ENCODE measurements at regions not wholly inside any gene's neighbourhood (a gene's known extent, or its start where the extent isn't known, plus 50 kb on each side); places are given as distances from the start of the nearest gene placed in this dataset.

DNA sequence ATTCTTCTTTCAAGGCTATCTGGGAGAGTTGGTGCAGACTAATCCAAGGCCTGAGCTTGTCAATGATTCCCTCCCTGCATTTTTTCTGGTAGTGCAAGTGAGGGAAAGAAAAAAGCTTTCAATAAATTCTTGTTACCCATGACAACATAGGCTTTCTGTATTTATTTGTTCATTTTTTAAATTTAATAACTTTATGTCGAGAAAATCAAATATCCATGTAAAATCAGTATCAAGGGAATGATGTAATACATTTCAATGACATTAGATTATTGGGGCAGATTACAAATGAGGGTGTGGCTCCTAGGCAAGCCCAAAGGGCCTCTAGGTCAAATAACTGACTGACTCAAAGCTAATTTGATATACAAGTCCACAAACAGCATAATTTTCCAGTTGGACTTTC lies 104.0 kb downstream of the GJA1 start:
- TF ChIP-seq ZBTB17 (tag by site-specific recombination; IDR thresholded peaks at IDR 0.05) (no peak), ZNF549 (tag by site-specific recombination; IDR thresholded peaks at IDR 0.05) (no peak)
- TF ChIP-seq, protein P1, sequence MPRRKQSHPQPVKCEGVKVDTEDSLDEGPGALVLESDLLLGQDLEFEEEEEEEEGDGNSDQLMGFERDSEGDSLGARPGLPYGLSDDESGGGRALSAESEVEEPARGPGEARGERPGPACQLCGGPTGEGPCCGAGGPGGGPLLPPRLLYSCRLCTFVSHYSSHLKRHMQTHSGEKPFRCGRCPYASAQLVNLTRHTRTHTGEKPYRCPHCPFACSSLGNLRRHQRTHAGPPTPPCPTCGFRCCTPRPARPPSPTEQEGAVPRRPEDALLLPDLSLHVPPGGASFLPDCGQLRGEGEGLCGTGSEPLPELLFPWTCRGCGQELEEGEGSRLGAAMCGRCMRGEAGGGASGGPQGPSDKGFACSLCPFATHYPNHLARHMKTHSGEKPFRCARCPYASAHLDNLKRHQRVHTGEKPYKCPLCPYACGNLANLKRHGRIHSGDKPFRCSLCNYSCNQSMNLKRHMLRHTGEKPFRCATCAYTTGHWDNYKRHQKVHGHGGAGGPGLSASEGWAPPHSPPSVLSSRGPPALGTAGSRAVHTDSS (tag by site-specific recombination; IDR thresholded peaks at IDR 0.05) = no peak
- Histone ChIP-seq H3K36me3 (ENCODE audit: control insufficient read depth in 2 of 2, insufficient read depth in 1 of 2, low read length in 2 of 2) (no peaks in the 10 kb centered on the region), H3K4me3 (ENCODE audit: low read depth, low read length) (no peak overlapping the region), H3K9me3 (ENCODE audit: control insufficient read depth, insufficient read depth, low read depth, low read length) (no peaks in the 10 kb centered on the region), H3K4me1 (ENCODE audit: control insufficient read depth, insufficient read depth, low read length) (no peaks in the 10 kb centered on the region), H3K27ac (ENCODE audit: extremely low read depth, low read depth, low read length) (no peak overlapping the region)
- POLR2A ChIA-PET = no interaction called here
- CTCF ChIA-PET = interaction anchor here (0.6 kb wide), 1 partner anchor 1515 kb away, joined by 3 read pairs; no protein-coding TSS in a partner anchor

DNA sequence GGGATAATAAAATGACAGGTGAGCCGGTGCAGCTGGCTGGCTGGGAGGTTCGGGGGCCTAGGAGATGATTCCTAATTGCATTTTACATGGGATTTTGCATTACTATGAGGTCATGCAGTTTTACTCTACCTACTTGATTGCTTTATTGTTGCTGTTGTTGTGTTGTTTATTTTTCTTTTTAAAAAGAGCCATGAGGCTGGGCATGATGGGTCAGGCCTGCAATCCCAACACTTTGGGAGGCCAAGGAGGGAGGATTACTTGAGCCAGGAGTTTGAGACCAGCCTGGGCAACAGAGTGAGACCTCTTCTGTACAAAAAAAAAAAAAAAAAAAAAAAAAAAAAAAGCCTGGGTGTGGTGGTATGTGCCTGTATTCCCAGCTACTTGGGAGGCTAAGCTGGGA lies 104.8 kb downstream of the GJA1 start:
- ChIA-PET CTCF (interaction anchor here (0.6 to 0.8 kb wide), 2 partner anchors 236 to 1514 kb away, joined by 3 to 8 read pairs; no protein-coding TSS in a partner anchor), POLR2A (no interaction called here)
- Histone ChIP-seq H3K9me3 (ENCODE audit: control insufficient read depth, insufficient read depth, low read depth, low read length) (no peaks in the 10 kb centered on the region), H3K4me3 (ENCODE audit: low read depth, low read length) (no peak overlapping the region), H3K27ac (ENCODE audit: extremely low read depth, low read depth, low read length) (no peak overlapping the region), H3K4me1 (ENCODE audit: control insufficient read depth, insufficient read depth, low read length) (no peaks in the 10 kb centered on the region; the same call in 1 of the 2 replicates), H3K36me3 (ENCODE audit: control insufficient read depth in 2 of 2, insufficient read depth in 1 of 2, low read length in 2 of 2) (no peaks in the 10 kb centered on the region)
- no peak for TF ChIP-seq WT1 (tag by site-specific recombination; IDR thresholded peaks at IDR 0.05)
- no peak for TF ChIP-seq ZNF266 (tag by site-specific recombination; IDR thresholded peaks at IDR 0.05; ENCODE audit: low read depth)
- TF ChIP-seq, protein P2, sequence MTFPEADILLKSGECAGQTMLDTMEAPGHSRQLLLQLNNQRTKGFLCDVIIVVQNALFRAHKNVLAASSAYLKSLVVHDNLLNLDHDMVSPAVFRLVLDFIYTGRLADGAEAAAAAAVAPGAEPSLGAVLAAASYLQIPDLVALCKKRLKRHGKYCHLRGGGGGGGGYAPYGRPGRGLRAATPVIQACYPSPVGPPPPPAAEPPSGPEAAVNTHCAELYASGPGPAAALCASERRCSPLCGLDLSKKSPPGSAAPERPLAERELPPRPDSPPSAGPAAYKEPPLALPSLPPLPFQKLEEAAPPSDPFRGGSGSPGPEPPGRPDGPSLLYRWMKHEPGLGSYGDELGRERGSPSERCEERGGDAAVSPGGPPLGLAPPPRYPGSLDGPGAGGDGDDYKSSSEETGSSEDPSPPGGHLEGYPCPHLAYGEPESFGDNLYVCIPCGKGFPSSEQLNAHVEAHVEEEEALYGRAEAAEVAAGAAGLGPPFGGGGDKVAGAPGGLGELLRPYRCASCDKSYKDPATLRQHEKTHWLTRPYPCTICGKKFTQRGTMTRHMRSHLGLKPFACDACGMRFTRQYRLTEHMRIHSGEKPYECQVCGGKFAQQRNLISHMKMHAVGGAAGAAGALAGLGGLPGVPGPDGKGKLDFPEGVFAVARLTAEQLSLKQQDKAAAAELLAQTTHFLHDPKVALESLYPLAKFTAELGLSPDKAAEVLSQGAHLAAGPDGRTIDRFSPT (tag by site-specific recombination; IDR thresholded peaks at IDR 0.05) = no peak

DNA sequence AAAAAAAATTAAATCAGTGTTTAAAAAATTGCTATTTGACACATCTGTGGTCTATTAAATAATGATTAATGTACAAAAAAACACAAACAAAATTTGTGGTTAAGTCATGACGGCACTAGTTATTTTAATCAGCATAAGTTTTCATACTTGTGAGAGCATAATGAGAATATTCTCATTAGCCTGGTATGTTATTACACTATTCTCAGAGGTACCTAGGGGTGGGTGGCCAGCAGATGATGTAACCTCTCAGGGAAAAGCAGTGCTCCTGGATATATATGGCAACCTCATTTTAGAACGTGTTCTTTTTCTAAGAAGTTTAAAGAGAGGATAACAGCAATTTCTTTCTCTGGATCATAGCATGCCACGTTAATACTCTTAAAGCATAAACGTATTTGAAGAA lies 109.2 kb downstream of the GJA1 start:
- CTCF ChIA-PET = no interaction called here

DNA sequence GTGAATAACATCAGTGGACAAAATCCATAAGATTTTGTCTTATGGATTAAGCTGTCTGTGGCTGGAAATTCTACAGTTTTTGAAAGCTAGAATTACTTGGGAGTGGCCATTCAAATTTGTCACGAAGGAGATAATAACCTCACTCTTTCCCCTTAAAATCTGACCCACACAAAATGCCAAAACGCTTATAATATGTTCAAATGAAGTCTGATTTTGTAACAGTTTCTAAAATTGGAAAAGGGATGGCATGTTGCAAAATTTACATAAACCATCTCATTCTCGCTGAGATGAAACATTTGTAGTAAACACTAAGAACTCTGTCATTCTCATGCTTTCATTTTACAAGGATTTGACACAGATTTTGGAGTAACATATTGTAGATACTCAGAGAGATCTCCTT lies 112.7 kb downstream of the GJA1 start:
- ChIA-PET POLR2A (no interaction called here), CTCF (interaction anchor here (0.7 kb wide), 1 partner anchor 33 kb away, joined by 4 read pairs; no protein-coding TSS in a partner anchor)
- Histone ChIP-seq H3K4me1 (ENCODE audit: control insufficient read depth, insufficient read depth, low read length) (no peaks in the 10 kb centered on the region; the same call in 1 of the 2 replicates), H3K4me3 (ENCODE audit: low read depth, low read length) (no peak overlapping the region), H3K36me3 (ENCODE audit: control insufficient read depth in 2 of 2, insufficient read depth in 1 of 2, low read length in 2 of 2) (no peaks in the 10 kb centered on the region), H3K9me3 (ENCODE audit: control insufficient read depth, insufficient read depth, low read depth, low read length) (no peaks in the 10 kb centered on the region), H3K27ac (ENCODE audit: extremely low read depth, low read depth, low read length) (no peak overlapping the region)
- TF ChIP-seq MZF1 (tag by site-specific recombination; IDR thresholded peaks at IDR 0.05; ENCODE audit: borderline replicate concordance) = no peak
- no peak for TF ChIP-seq ZNF211 (tag by site-specific recombination; IDR thresholded peaks at IDR 0.05; ENCODE audit: low read depth)

More for the DNA sequence above, 109.2 kb downstream of the GJA1 start:
- Histone ChIP-seq H3K4me3 (ENCODE audit: low read depth, low read length) (no peak overlapping the region), H3K4me1 (ENCODE audit: control insufficient read depth, insufficient read depth, low read length) (no peaks in the 10 kb centered on the region; the same call in 1 of the 2 replicates), H3K36me3 (ENCODE audit: control insufficient read depth in 2 of 2, insufficient read depth in 1 of 2, low read length in 2 of 2) (no peaks in the 10 kb centered on the region), H3K9me3 (ENCODE audit: control insufficient read depth, insufficient read depth, low read depth, low read length) (no peaks in the 10 kb centered on the region), H3K27ac (ENCODE audit: extremely low read depth, low read depth, low read length) (no peak overlapping the region)
- POLR2A ChIA-PET = no interaction called here
- TF ChIP-seq MZF1 (tag by site-specific recombination; IDR thresholded peaks at IDR 0.05; ENCODE audit: borderline replicate concordance) = no peak

DNA sequence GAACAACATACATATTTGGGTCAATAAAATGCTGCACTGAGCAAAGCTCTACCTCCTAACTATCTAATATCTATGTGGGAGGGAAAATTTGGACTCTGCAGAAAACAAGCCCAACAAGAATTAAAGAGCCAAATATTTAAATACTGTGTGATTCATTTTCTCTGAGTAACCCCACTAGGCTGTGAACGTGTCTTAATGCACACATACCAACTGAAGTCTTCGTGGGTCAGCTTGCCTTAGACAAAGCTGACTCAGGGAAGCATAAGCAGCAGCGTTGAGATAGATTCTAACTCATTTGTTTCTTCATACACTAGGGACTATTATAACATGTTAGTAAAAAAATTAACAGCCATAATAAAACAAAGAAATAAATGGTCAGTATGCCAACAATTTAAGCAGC lies 114.3 kb downstream of the GJA1 start:
- CTCF ChIA-PET = no interaction called here
- H3K4me3 ChIP-seq (ENCODE audit: low read depth, low read length) = no peak overlapping the region
- H3K9me3 ChIP-seq (ENCODE audit: control insufficient read depth, insufficient read depth, low read depth, low read length) = no peaks in the 10 kb centered on the region
- H3K27ac ChIP-seq (ENCODE audit: extremely low read depth, low read depth, low read length) = no peak overlapping the region
- POLR2A ChIA-PET = no interaction called here
- H3K36me3 ChIP-seq (ENCODE audit: control insufficient read depth in 2 of 2, insufficient read depth in 1 of 2, low read length in 2 of 2) = no peaks in the 10 kb centered on the region
- H3K4me1 ChIP-seq (ENCODE audit: control insufficient read depth, insufficient read depth, low read length) = no peaks in the 10 kb centered on the region; the same call in 1 of the 2 replicates
- no peak for TF ChIP-seq REPIN1 (tag by site-specific recombination; IDR thresholded peaks at IDR 0.05; ENCODE audit: low read depth)
- TF ChIP-seq ZNF140 (tag by site-specific recombination; IDR thresholded peaks at IDR 0.05) = no peak
- no peak for TF ChIP-seq KLF1 (tag by site-specific recombination; IDR thresholded peaks at IDR 0.05)
- no peak for TF ChIP-seq ZBTB8A (tag by site-specific recombination; IDR thresholded peaks at IDR 0.05)
- TF ChIP-seq, protein P3, sequence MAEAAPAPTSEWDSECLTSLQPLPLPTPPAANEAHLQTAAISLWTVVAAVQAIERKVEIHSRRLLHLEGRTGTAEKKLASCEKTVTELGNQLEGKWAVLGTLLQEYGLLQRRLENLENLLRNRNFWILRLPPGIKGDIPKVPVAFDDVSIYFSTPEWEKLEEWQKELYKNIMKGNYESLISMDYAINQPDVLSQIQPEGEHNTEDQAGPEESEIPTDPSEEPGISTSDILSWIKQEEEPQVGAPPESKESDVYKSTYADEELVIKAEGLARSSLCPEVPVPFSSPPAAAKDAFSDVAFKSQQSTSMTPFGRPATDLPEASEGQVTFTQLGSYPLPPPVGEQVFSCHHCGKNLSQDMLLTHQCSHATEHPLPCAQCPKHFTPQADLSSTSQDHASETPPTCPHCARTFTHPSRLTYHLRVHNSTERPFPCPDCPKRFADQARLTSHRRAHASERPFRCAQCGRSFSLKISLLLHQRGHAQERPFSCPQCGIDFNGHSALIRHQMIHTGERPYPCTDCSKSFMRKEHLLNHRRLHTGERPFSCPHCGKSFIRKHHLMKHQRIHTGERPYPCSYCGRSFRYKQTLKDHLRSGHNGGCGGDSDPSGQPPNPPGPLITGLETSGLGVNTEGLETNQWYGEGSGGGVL (tag by site-specific recombination; IDR thresholded peaks at IDR 0.05) = no peak
- TF ChIP-seq IKZF3 (tag by site-specific recombination; IDR thresholded peaks at IDR 0.05) = no peak
- TF ChIP-seq ZNF146 (tag by site-specific recombination; IDR thresholded peaks at IDR 0.05) = no peak
- no peak for TF ChIP-seq ZNF174 (tag by site-specific recombination; IDR thresholded peaks at IDR 0.05)
- TF ChIP-seq ZXDB (tag by site-specific recombination; IDR thresholded peaks at IDR 0.05) = no peak
- no peak for TF ChIP-seq ZNF155 (tag by site-specific recombination; IDR thresholded peaks at IDR 0.05)
- no peak for TF ChIP-seq FEZF1 (tag by site-specific recombination; IDR thresholded peaks at IDR 0.05)
- no peak for TF ChIP-seq KLF8 (tag by site-specific recombination; IDR thresholded peaks at IDR 0.05)
